ENCODE measurements at regions not wholly inside any gene's neighbourhood (a gene's known extent, or its start where the extent isn't known, plus 50 kb on each side); places are given as distances from the start of the nearest gene placed in this dataset.

DNA sequence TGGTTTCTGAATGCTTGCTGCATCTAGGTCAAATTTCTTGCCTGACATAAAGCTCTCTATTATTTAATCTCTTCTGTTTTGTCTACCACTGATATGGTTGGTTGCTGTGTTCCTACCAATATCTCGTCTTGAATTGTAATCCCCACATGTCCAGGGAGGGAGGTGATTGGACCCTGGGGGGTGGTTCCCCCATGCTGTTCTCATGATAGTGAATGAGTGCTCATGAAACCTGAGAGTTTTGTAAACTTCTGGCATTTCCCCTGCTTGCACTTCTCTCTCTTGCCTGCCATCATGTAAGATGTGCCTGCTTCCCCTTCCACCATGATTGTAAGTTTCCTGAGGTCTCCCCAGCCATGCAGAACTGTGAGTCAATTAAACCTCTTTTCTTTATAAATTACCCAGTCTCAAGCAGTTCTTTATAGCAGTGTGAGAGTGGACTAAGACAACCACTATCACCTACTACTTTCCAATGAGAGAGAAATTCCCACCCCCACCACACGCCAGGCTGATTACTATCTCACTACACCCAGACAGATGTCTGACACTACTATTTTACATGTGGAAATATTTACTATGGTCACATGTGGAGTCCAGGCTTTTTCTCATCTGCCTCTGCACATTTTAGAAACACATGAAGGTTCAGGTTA lies 69.2 kb upstream of the ATP2B1 start:
- no peaks in the 10 kb centered on the region for H3K9me3 ChIP-seq (ENCODE audit: insufficient read depth, low read length)
- H3F3A ChIP-seq (ENCODE audit: insufficient read depth), result no peaks in the 10 kb centered on the region
- H3K27me3 ChIP-seq (ENCODE audit: low read length), result 0 out of 2 replicates have a peak, but pooled peaks cover 4% of the 10 kb centered on the region
- no peak for TF ChIP-seq EZH2phosphoT487 (conservative IDR thresholded peaks at IDR 0.05; ENCODE audit: low read length)
- TF ChIP-seq, protein P1, sequence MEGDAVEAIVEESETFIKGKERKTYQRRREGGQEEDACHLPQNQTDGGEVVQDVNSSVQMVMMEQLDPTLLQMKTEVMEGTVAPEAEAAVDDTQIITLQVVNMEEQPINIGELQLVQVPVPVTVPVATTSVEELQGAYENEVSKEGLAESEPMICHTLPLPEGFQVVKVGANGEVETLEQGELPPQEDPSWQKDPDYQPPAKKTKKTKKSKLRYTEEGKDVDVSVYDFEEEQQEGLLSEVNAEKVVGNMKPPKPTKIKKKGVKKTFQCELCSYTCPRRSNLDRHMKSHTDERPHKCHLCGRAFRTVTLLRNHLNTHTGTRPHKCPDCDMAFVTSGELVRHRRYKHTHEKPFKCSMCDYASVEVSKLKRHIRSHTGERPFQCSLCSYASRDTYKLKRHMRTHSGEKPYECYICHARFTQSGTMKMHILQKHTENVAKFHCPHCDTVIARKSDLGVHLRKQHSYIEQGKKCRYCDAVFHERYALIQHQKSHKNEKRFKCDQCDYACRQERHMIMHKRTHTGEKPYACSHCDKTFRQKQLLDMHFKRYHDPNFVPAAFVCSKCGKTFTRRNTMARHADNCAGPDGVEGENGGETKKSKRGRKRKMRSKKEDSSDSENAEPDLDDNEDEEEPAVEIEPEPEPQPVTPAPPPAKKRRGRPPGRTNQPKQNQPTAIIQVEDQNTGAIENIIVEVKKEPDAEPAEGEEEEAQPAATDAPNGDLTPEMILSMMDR (IDR thresholded peaks at IDR 0.05; ENCODE audit: insufficient read depth, low read length, poor library complexity, severe bottlenecking), result no peak
- H3K36me3 ChIP-seq (ENCODE audit: low read length), result no peaks in the 10 kb centered on the region
- H3K79me2 ChIP-seq (ENCODE audit: insufficient read depth, low read length), result no peaks in the 10 kb centered on the region
- H4K20me1 ChIP-seq (ENCODE audit: low read depth, low read length), result no peaks in the 10 kb centered on the region
- no peak overlapping the region for H3K4me3 ChIP-seq (ENCODE audit: insufficient read depth, low read length, poor library complexity, severe bottlenecking)
- H3K27ac ChIP-seq (ENCODE audit: low read depth, low read length), result no peak overlapping the region
- H2AFZ ChIP-seq (ENCODE audit: low read depth, low read length, severe bottlenecking), result no peak overlapping the region
- no peak overlapping the region for H3K4me2 ChIP-seq (ENCODE audit: low read depth, low read length, poor library complexity, severe bottlenecking)
- H3K9ac ChIP-seq (ENCODE audit: low read length), result no peak overlapping the region
- H3K9me2 ChIP-seq (replicated peaks; ENCODE audit: insufficient read depth, low read length), result no peaks in the 10 kb centered on the region

DNA sequence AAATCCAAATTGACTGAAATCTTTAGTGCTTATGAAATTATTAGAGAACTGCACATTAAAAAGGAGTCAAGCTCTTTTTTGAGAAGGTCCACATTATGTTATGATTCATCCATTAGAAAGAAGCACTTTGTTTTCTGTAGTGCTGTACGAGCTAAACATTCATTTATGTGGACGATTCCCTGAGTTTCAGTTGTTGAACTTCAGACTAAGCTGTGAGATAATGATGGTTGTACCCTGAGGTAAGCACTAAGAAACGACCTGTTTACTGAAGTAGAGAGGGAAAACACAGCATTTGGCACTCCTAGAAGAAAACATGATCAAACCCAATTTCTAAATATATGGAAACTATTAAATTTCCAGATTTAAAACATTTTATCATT lies 67.3 kb upstream of the ATP2B1 start:
- Histone ChIP-seq H3K4me2 (ENCODE audit: low read depth, low read length, poor library complexity, severe bottlenecking) (no peak overlapping the region), H3K27me3 (ENCODE audit: low read length) (no peaks in the 10 kb centered on the region), H3K9me3 (ENCODE audit: insufficient read depth, low read length) (no peaks in the 10 kb centered on the region), H3K27ac (ENCODE audit: low read depth, low read length) (no peak overlapping the region), H4K20me1 (ENCODE audit: low read depth, low read length) (no peaks in the 10 kb centered on the region), H3F3A (ENCODE audit: insufficient read depth) (no peaks in the 10 kb centered on the region), H3K9ac (ENCODE audit: low read length) (no peak overlapping the region), H3K9me2 (replicated peaks; ENCODE audit: insufficient read depth, low read length) (no peaks in the 10 kb centered on the region), H2AFZ (ENCODE audit: low read depth, low read length, severe bottlenecking) (no peak overlapping the region), H3K79me2 (ENCODE audit: insufficient read depth, low read length) (no peaks in the 10 kb centered on the region), H3K36me3 (ENCODE audit: low read length) (no peaks in the 10 kb centered on the region), H3K4me3 (ENCODE audit: insufficient read depth, low read length, poor library complexity, severe bottlenecking) (no peak overlapping the region)
- TF ChIP-seq, protein P1 (IDR thresholded peaks at IDR 0.05; ENCODE audit: insufficient read depth, low read length, poor library complexity, severe bottlenecking), result no peak
- no peak for TF ChIP-seq EZH2phosphoT487 (conservative IDR thresholded peaks at IDR 0.05; ENCODE audit: low read length)

DNA sequence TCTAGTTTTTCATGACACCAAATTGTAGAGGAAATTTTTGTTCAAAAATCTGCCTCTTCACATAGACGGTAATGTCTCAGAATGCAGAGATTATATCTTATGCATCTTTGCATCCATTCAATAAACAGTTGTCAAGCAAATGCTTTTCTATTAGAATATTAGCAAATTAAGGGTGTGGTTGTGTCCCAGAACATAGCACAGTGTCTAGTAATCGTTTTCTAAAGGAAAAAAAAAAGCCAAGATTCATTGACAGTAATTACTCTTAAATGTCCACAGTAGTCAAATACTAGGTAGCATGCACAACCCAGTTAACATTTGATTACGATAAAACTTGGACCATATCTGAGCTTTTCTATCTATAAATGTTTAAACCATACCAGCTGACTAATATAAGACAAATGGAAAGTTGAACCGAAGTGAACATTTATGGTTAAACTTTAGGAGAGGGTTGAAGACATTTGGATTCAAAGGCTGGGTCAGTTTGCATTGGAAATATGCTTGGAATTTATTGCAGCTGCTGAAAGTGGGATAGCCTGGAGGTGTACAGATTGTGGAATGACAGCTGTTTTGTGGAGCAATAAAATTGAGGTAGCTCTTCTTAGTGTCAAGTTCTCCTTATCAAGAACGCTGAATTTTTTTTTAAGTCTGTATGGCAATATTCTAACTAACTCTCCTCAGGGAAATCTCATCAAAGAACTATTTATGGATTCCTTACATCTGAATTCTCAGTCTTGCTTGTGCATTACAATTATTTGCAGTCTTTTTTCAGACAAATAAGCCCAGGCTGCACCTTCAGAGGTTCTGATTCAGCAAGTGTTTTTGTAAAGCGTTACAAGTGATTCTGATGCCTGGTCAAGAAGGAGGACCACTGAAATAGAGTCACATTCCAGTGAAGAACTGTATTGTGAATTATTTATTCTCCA lies 66.7 kb upstream of the ATP2B1 start:
- no peak overlapping the region for H3K9ac ChIP-seq (ENCODE audit: low read length)
- TF ChIP-seq, protein P1 (IDR thresholded peaks at IDR 0.05; ENCODE audit: insufficient read depth, low read length, poor library complexity, severe bottlenecking), result no peak
- no peak for TF ChIP-seq EZH2phosphoT487 (conservative IDR thresholded peaks at IDR 0.05; ENCODE audit: low read length)

More for the DNA sequence above, 66.7 kb upstream of the ATP2B1 start:
- no peak overlapping the region for H3K4me3 ChIP-seq (ENCODE audit: insufficient read depth, low read length, poor library complexity, severe bottlenecking)
- H4K20me1 ChIP-seq (ENCODE audit: low read depth, low read length), result no peaks in the 10 kb centered on the region
- no peaks in the 10 kb centered on the region for H3K36me3 ChIP-seq (ENCODE audit: low read length)
- H3K9me2 ChIP-seq (replicated peaks; ENCODE audit: insufficient read depth, low read length), result no peaks in the 10 kb centered on the region
- no peaks in the 10 kb centered on the region for H3F3A ChIP-seq (ENCODE audit: insufficient read depth)
- no peak overlapping the region for H2AFZ ChIP-seq (ENCODE audit: low read depth, low read length, severe bottlenecking)
- no peaks in the 10 kb centered on the region for H3K79me2 ChIP-seq (ENCODE audit: insufficient read depth, low read length)
- H3K27ac ChIP-seq (ENCODE audit: low read depth, low read length), result no peak overlapping the region
- H3K27me3 ChIP-seq (ENCODE audit: low read length), result no peaks in the 10 kb centered on the region
- no peak overlapping the region for H3K4me2 ChIP-seq (ENCODE audit: low read depth, low read length, poor library complexity, severe bottlenecking)
- H3K9me3 ChIP-seq (ENCODE audit: insufficient read depth, low read length), result no peaks in the 10 kb centered on the region
